HG02678 (cell line): ENCODE measurements at regions not wholly inside any gene's neighbourhood (a gene's known extent, or its start where the extent isn't known, plus 50 kb on each side); places are given as distances from the start of the nearest gene placed in this dataset.
A peak's percentile ranks its signal among the peaks of the same experiment; 100 is the strongest.
"Not testable (repeated sequence)": the region's sequence is repeated elsewhere in the genome, so short reads cannot be mapped to it uniquely, and the experiment has no call there.

Experiments
- ATAC-seq: cut with Tn5 transposase; IDR thresholded peaks from one replicate; pipeline ENCODE4 v1.9.1; 2021; ENCODE audit warnings: mild to moderate bottlenecking, moderate library complexity; ENCODE audit not compliant: unreplicated experiment

DNA sequence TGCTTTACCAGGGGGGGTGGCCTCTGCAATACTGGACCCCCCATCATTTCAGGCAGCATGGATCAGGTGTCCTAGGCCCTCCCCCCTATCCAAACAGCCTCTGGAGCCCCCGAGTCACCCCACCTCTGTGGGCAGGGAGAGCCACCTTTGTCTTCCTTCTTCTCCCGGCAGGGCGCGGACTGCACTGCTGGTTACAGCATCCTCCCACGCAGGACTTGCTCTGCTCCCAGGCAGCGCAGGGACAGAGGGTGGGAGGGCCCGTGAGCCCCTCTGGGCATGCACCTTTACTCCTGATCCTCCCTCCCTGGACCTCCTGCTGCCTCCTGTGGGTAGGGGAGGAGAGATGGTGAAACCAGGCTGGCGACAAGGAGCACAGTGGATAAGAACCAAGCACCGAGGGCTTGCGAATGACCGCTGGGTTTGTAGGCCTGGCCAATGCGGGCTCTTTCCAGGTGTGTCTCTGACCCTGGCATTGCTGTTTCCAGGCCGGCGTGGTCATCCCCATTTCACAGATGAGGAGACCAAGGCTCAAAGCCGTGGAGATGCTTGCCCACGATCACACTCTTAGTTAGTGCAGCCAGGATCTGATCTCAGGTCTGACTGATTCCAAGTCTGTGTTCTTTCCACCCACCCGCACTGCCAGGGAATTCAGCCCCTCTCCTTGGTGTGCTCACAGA is 73.6 kb upstream of the TARDBP start:
- ATAC-seq: no peak

DNA sequence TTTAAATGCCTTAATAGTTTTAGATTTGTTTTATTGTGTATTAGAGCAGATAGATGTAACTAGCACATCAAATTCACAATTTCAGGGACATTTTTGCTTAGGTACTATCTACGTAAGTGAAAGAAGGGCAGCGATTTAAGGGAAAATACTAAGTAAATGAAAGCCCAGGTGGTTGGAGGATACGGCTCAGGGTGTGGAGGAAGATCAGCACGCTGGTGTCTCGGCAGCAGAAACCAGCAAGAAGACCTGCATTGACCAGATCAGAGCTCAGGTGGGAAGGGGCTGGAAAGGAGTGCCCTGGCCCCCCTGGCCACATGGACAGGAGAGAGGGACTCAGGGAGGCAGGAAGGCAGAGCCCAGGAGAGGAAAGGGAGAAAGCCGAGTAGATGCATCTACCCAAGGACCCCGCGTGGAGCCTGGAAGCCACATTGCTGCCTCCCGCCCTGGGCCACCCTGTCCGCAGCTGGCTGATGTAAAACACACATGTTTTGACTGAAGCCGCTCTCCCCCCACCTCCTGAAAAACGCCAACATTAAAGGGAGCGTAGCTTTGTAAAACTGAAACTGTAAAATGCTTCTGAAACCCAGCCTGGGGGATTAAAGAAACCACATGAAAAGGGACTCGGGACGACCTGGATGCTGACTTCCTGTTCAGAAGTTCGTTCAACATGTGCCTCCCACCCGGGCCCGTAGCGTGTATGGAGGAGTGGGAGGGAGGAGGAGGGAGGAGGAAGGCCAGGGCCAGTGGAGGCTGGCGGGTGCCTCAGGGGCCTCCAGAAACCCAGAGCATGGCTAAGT is 72.6 kb upstream of the TARDBP start:
- ATAC-seq: peak; percentile 78

DNA sequence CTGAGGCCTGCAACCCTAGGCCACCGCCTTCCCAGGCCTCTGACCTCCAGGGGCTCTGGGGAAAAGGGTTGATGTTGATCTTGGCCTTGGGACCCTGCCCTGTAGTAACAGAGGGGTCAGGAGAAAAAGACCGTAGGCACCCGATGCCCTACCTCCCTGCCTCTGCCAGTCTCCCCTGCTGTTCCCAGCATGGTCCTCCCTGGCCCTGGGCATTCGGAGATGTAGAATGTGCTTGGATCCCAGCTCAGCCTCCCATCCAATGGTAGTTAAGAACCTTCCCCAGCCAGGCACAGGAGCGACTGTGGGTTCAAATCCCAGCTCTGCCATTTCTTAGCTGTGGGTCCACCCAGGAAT is 72.0 kb upstream of the TARDBP start:
- ATAC-seq: no peak

DNA sequence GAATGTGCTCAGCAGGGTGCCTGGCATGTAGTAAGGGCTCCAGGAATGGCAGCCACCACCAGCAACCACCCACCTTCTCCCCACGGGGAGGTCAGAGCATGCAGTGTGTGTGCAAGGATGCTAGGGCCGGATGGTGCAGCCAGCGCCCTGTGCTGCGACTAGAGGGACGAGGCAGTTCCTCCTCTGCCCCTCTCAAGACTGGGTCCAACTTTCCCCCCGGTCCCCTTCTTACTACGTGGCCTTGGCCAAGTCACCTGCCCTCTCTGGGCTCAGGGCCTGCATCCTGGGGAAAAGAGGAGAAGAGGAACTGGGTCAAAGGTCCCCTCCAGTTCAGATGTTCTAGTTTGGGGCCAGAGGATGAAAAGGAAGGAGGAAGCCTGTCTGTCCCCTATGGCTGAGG is 71.6 kb upstream of the TARDBP start:
- ATAC-seq: no peak

DNA sequence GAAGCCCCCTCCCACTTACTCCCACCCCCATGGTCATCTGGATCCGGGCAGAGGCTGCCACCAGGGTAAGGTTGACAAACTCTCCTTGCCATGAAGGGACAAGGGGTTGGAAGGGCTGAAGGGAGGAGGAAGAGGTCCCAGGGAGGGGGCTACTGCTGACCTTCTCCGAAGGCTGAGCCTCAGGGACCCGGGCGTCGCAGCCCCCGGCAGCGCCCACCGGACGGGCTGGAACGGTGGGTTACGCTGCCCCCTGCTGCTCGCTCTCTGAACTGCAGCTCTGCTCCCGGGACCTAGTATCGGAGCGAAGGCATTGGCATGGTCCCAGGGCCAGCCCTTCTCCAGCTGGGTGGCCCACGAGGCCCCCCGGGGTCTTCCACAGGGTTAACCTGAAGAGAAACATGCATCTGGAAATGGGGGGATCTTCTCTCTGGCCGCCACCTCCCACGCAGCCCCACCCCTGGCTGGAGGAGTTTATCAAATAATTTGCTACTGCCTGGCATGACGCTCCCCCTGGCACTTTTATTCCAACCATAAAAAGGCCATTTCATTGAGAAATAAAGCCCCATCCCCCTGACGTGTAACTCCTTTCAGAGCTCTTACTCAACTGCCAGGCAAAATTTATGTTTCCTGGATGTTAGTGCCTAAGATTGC is 70.4 kb upstream of the TARDBP start:
- no peak for ATAC-seq

DNA sequence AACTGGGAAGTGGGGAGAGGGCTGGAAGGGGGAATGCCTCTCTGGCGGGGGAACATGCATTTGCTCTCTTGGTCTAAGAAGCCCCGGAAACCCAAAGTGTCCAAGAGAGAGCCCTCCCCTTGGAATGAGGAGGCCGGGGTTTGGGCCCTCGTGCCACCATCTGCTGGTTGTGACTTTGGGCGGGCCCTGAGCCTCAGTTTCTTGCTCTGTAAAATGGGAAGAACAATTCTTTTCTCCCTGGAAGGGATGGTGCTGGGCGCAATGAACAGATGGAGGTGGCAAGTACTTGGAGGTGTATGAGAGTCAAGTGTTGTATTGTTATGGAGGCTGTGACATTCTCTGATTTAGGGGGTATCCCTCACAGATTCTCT is 69.9 kb upstream of the TARDBP start:
- no peak for ATAC-seq

DNA sequence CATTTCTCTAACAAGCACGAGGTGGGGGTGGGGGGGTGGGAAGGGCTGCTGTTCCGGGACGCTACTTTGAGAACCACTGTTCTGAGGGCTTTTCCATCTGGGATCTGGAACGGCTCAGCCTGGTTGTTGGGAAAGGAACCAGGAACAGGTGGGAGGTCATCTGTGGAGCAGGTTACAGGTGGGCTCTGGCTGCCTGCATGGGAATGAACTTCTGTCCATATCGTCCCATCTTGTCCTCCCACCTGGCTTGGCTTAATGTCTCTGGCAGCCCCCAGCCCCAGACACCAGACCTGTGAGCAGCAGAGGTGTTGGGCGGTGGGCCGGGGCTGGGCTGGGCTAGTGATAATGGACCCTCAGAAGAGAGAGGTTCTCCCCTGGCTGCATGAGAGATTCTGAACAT is 69.4 kb upstream of the TARDBP start:
- ATAC-seq: no peak

DNA sequence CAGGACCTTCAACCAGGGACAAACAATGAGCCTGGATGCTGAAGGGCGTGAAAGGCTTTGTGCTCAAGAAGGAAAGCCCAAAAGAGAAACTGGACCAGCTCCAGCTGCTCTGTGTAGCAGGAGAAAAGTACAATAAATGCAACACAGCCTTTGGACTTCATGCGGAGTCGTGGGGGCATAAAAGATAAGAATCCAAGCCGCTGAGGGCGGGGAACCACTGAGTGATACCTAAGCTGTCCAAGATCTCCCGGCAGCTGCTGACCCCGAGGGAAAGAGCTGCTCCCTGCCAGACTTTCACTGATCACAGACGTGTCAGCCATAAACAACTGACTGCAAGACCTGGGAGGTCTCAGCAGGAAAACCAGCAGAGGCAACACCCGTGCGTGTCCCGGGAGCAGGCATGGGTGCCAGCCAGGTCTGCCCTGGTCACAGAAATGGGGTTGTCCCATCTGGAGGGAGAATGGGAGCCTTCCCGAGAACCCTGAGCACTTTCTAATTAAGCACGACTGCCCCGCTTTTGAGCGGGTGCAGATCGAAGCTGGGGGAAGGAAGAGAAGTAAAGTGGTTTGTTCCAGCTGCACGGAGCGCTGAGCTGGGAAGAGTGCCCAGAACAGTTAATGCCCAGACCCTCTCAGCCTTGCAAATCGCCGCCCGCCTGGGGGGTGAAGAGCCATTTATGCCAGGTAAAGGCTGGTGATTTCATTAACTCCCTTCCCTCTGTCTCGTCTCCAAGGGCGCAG is 68.3 kb upstream of the TARDBP start:
- ATAC-seq: no peak

DNA sequence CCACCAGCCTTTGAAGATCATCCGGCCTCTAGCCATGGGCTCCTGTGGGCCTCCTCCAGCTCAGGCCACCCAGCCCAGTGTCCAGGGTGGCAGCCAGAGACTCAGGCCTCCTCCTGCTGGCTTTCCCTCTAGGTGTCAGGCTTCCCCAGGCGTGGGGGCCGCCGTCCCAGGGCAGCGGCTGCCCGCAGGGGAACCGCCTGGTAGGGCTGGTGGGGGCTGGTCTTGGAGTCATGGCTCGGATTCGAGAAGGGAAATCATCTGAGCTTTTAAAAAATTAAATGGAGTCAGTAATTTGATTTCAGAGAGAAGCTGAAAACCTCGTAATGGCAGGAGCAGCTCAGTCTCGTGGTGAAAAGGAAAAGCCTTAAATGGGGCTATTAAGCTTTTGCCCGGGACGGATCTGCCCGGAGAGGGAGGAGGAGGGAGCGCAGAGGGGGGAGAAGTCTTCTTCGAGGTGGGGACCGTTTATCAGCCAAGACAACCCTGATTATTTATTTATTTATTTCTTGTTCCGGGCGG is 66.4 kb upstream of the TARDBP start:
- no peak for ATAC-seq

DNA sequence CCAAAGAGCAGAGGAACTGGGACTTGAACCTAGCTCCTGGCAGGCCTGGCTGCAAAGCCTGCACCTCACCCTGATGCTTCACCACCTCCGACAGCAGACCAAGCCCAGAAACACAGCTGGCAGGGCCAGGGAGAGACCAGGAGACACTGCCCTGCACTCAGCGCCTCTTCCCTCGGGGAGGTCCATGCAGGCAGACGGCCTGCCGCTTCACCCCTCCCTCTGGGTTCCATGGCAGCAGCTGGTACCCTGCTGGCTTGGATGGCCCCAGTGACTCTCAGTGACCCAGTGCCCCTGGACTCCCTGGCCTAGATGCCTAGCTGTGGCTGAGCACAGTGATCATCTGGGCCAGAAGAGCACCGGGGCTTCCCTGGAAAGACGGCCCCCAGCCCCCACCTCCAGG is 65.3 kb upstream of the TARDBP start:
- ATAC-seq: no peak

DNA sequence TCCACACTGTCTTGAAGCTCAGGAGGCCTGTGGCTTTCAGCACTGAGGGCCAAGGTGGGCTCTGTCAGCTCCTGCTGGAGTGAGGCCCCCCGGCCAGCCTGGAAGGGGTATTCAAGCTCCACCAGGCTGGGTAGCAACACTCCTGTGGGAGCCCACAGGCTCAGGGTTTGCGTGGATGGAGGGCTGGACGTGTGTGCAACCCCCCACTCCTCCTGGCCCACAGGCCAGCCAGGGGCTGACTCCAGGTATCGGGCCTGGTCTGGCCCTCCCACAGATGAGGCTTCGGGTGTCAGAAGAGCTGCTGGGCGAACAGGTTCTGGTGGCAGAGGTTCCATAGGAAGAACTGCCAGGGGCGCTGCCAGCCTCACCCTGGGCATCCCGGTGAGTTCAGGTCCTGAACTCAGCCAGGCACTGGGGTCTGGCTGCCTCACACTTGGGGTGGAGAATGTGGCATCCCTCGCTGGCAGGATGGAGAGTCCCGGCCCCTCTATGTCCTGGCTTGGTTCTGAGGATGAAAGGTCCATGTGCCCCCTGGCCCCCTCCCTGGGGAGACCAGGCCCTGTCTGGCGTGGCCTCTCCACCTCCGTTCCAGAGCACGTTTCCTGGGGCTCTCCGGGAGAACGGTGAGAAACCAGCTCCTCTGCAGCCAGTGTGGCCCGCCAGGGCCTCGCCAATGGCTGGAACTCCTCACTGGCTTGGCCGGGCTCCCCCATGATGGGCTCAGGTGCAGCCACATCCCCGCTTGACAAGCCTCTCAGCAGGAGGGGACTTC is 64.6 kb upstream of the TARDBP start:
- no peak for ATAC-seq

DNA sequence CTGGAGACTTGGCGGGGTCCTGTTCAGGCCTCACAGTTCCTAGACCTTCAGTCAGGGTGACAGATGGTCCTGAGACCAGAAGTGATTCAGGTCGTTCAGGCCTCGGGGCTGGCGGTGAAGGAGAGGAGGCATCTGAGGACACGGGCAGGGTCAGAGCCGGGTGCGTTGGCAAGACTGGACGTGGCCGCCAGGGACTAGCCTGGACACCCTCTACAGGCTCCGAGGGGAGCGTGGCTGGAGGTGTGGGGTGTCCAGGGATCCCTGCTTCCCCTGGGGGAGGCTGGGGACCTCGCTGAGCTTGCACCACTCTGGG is 64.0 kb upstream of the TARDBP start:
- ATAC-seq: no peak

DNA sequence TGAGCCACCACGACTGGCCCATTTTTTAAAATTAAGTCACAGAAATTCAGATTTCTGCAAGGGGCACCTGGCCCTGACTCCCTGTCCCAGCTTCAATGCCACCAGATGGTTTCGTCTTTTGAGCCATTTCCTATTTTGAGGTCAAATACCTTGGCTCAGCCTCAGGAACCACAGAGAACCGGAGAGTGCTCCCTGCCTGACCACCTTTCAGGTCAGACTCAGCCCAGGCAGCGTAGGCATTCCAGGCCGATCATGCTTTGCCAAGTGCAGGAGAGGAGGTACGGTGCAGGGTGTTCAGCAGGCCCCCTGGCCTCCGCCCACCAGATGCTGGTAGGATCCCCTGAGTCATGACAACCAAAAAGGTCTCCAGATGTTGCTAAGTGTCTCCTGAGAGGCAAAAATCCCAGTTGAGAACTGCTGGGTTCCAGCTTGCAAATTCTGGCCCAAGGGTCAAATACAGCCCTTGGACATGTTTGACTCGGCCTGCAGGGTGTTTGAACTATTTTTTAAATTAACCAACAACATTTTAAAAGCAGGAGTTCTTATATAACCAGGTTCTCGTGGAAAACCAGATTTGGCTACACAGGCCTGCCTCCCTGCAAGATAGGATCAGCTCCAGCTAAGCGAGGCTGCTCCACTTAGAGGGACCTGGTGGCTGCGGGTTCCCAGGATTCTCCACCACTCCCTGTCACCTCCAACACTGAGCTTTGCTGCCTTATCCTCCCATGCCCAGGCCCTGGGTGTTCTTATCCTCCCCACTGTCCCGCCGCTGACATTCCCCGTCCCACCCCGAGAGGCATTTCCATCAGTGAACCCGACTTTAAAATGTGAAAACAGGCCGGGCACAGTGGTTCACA is 61.9 kb upstream of the TARDBP start:
- no peak for ATAC-seq

DNA sequence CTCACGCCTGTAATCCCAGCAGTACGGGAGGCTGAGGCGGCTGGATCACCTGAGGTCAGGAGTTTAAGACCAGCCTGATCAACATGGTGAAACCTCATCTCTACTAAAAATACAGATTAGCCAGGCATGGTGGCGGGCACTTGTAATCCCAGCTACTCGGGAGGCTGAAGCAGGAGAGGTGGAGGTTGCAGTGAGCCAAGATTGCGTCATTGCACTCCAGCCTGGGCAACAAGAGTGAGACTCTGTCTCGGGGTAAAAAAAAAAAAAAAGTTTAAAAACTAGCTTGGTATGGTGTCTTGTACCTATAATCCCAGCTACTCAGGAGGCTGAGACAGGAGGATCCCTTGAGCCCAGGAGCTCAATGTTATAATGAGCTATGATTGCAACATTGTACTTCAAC is 61.2 kb upstream of the TARDBP start:
- ATAC-seq: not testable (repeated sequence)

DNA sequence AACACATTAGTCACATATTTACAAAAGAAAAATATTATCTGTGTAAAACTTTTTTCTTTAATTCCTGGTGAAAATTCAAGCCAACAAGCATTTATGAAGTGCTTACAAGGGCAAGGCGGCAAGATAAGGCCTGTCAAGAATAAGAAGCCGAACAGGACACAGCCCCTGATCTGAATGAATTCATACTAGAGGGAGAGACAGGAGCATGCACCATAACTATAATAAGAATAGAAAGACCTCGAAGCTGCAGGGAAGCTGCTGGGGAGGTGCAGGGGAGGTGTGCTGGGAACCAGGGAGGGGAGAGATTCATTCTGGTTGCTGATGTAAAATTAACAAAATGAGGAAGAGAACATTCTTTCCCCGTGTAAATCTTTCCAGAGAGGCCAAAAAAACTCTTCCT is 60.5 kb upstream of the TARDBP start:
- no peak for ATAC-seq

DNA sequence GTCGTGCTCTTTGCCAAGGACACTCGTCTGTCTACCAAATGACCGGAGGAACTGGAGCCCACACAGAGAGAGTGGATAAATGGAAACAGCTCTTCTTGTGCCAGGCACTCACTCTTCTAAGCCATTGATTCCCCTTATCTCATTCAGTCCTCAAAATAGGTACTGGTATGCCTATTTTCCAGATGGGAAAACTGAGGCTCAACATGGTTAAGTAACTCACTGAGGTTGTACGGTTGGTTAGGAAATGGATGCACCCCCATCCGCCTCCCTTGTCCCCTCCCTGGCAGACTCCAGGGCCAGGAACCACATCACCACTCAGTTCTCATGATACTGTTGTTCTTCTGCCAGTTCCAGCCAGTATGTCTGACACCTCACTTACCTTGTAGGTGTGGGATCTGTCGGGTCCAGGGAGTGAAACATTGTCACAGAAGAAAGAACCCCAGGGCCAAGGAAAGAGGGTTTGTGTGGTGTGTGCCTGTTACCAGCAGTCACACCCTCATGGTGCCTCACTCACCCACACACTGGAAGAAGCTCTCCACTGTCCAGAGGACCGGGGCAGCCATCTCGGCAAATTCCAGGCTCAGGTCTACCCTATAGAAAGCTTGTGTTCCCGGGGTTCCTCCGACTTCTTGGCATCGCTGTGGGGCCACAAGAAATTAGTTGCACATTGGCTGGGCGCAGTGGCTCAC is 58.8 kb upstream of the TARDBP start:
- no peak for ATAC-seq

DNA sequence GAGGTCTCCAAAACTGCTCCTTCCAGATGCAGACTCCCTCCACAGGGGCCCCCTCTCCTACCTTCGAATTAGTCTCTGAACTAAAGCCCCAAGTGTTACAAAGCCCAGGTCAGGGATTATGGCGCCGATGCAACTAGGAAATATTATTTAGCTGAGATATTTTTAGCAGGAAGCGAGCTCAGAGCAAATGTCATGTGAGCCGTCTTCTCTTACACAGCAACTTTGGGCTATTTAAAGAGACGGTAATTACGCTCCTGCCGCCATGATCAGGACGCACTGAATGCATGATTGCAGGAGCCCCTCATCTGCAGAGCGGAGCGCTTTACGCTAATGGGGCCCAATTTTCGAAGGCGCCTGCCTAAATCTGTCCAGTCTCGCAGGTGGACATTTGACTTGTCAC is 55.3 kb upstream of the TARDBP start:
- no peak for ATAC-seq

DNA sequence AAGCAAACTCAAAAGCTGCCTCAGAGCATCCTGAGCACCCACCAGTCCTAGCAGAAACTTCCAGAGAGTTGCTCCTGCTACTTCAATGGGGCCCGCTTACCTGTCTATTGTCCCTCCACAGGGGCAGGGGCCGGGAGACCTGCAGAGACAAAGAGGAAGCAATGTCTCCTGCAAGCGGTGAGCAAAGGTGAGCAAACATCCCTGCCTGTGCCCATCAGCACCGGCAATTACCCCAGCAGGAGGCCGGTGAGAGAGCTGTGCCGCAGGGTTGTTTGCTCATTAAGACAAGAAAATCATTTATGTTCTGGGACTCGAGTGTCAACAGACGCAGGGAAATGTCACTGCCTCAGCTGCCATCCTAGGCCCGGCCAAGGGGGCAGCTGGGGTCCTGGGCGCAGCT is 53.8 kb upstream of the TARDBP start:
- ATAC-seq: no peak
